GM23338 (cell line): ENCODE measurements at regions not wholly inside any gene's neighbourhood (a gene's known extent, or its start where the extent isn't known, plus 50 kb on each side); places are given as distances from the start of the nearest gene placed in this dataset.

ENCODE experiments used
- ATAC-seq: fragments of 200-7000 bp; cut with Tn5 transposase; 3 replicates; pipeline ENCODE4 v1.9.1; 2020
- DNase-seq: peaks from one replicate; pipeline ENCODE4 v3.0.0-alpha.2; 2015; ENCODE audit warnings: low spot score
- H2AFZ ChIP-seq: fragments of 200-600 bp; sonication (generic); 2 replicates; pipeline ENCODE4 v1.8.0; 2016; ENCODE audit warnings: antibody characterized with exemption, mild to moderate bottlenecking, moderate library complexity
- H3F3A ChIP-seq: fragments of 200-600 bp; sonication (generic); replicated peaks from 2 replicates; pipeline ENCODE4 v1.8.0; 2017; ENCODE audit warnings: antibody characterized with exemption, mixed run types, low read depth
- H3K27ac ChIP-seq: fragments of 200-600 bp; sonication (generic); 2 replicates; pipeline ENCODE4 v1.6.1; 2016; ENCODE audit warnings: low read depth
- H3K27me3 ChIP-seq: fragments of 200-600 bp; sonication (generic); 2 replicates; pipeline ENCODE4 v1.8.0; 2016; ENCODE audit warnings: mild to moderate bottlenecking, mixed run types, moderate library complexity; ENCODE audit not compliant: insufficient read depth
- H3K36me3 ChIP-seq: fragments of 200-600 bp; sonication (generic); 2 replicates; pipeline ENCODE4 v1.8.0; 2016; ENCODE audit warnings: mild to moderate bottlenecking; ENCODE audit not compliant: insufficient read depth
- H3K4me1 ChIP-seq: fragments of 200-600 bp; sonication (generic); 2 replicates; pipeline ENCODE4 v1.8.0; 2016; ENCODE audit warnings: mild to moderate bottlenecking, moderate library complexity; ENCODE audit not compliant: insufficient read depth
- H3K4me2 ChIP-seq: fragments of 200-600 bp; sonication (generic); 2 replicates; pipeline ENCODE4 v1.7.1; 2017; ENCODE audit warnings: mixed run types
- H3K4me3 ChIP-seq: fragments of 200-600 bp; sonication (generic); 2 replicates; pipeline ENCODE4 v1.6.1; 2016; ENCODE audit warnings: mixed run types
- H3K79me2 ChIP-seq: fragments of 200-600 bp; sonication (generic); replicated peaks from 2 replicates; pipeline ENCODE4 v1.8.0; 2017; ENCODE audit warnings: mild to moderate bottlenecking; ENCODE audit not compliant: insufficient read depth
- H3K9me2 ChIP-seq: fragments of 200-600 bp; sonication (generic); 2 replicates; pipeline ENCODE4 v1.8.0; 2017; ENCODE audit not compliant: insufficient read depth
- H4K20me1 ChIP-seq: fragments of 200-600 bp; sonication (generic); replicated peaks from 2 replicates; pipeline ENCODE4 v1.8.0; 2017; ENCODE audit warnings: mild to moderate bottlenecking; ENCODE audit not compliant: insufficient read depth
- H3K27ac Mint-ChIP-seq: 2 replicates; pipeline ENCODE4 v1.8.0; 2020; ENCODE audit warnings: inconsistent platforms, mild to moderate bottlenecking, moderate library complexity, mixed read lengths
- H3K27me3 Mint-ChIP-seq: 3 replicates; pipeline ENCODE4 v1.8.0; 2022; ENCODE audit warnings: low read depth, mild to moderate bottlenecking, moderate library complexity, mixed read lengths, inconsistent platforms; ENCODE audit not compliant: insufficient read depth, poor library complexity
- H3K36me3 Mint-ChIP-seq: 3 replicates; pipeline ENCODE4 v1.8.0; 2021; ENCODE audit warnings: low read depth, mild to moderate bottlenecking, inconsistent platforms, moderate library complexity, mixed read lengths
- H3K4me1 Mint-ChIP-seq: 3 replicates; pipeline ENCODE4 v1.8.0; 2020; ENCODE audit warnings: mild to moderate bottlenecking, inconsistent platforms, mixed read lengths
- H3K4me3 Mint-ChIP-seq: 3 replicates; pipeline ENCODE4 v1.8.0; 2021; ENCODE audit warnings: moderate library complexity, mild to moderate bottlenecking, inconsistent platforms, mixed read lengths
- H3K9me3 Mint-ChIP-seq: 3 replicates; pipeline ENCODE4 v1.8.0; 2020; ENCODE audit warnings: moderate library complexity, mild to moderate bottlenecking, inconsistent platforms, mixed read lengths
- CREB1 ChIP-seq: fragments of 250-450 bp; sonication (Bioruptor Pico); IDR thresholded peaks from 2 replicates; pipeline ENCODE4 v1.5.0; 2020; ENCODE audit warnings: low read depth, mild to moderate bottlenecking, moderate library complexity
- EZH2 ChIP-seq: fragments of 200-600 bp; sonication (generic); IDR thresholded peaks from one replicate; pipeline ENCODE4 v1.8.0; 2017; ENCODE audit warnings: antibody characterized with exemption, mild to moderate bottlenecking, low read depth; ENCODE audit not compliant: unreplicated experiment
- EZH2phosphoT487 ChIP-seq: fragments of 200-600 bp; sonication (generic); IDR thresholded peaks from one replicate; pipeline ENCODE4 v1.8.1; 2018; ENCODE audit warnings: antibody characterized with exemption; ENCODE audit not compliant: unreplicated experiment
- JUNB ChIP-seq: IDR thresholded peaks from one replicate; pipeline ENCODE4 v1.6.1; 2016; ENCODE audit warnings: antibody characterized with exemption; ENCODE audit not compliant: unreplicated experiment
- NANOG ChIP-seq: IDR thresholded peaks from 2 replicates; pipeline ENCODE4 v1.6.1; 2016; ENCODE audit warnings: antibody characterized with exemption, borderline replicate concordance
- POLR2AphosphoS5 ChIP-seq: IDR thresholded peaks from 2 replicates; pipeline ENCODE4 v1.6.1; 2016; ENCODE audit warnings: antibody characterized with exemption, low read depth
- STAT1 ChIP-seq: IDR thresholded peaks from one replicate; pipeline ENCODE4 v1.6.1; 2016; ENCODE audit warnings: antibody characterized with exemption; ENCODE audit not compliant: unreplicated experiment
- ZNF114 ChIP-seq: fragments of 250-450 bp; sonication (Bioruptor Pico); IDR thresholded peaks from 2 replicates; pipeline ENCODE4 v1.5.0; 2020; ENCODE audit warnings: mild to moderate bottlenecking, moderate library complexity
- ZNF331 ChIP-seq: fragments of 250-450 bp; sonication (Bioruptor Pico); IDR thresholded peaks from 2 replicates; pipeline ENCODE4 v1.5.0; 2020; ENCODE audit warnings: low read depth, mild to moderate bottlenecking, moderate library complexity
- TF ChIP-seq, protein P1 (sequence below), 2 experiments: fragments of 200-600 bp in 1 of 2; sonication (generic) in 1 of 2; conservative IDR thresholded peaks; 2 replicates each; pipeline versions ENCODE4 v1.5.1 to v1.6.1; 2016 to 2017; ENCODE audit warnings: antibody characterized with exemption in 2 of 2, low read depth in 2 of 2, mild to moderate bottlenecking in 2 of 2, moderate library complexity in 1 of 2
- TF ChIP-seq, protein P2 (sequence below): IDR thresholded peaks from one replicate; pipeline ENCODE4 v1.6.1; 2018; ENCODE audit warnings: antibody characterized with exemption; ENCODE audit not compliant: unreplicated experiment
- TF ChIP-seq, protein P3 (sequence below): fragments of 250-450 bp; sonication (Bioruptor Pico); IDR thresholded peaks from 2 replicates; pipeline ENCODE4 v1.5.0; 2020; ENCODE audit warnings: mild to moderate bottlenecking, moderate library complexity
- TF ChIP-seq, protein P4 (sequence below): IDR thresholded peaks from 2 replicates; pipeline ENCODE4 v1.6.1; 2016; ENCODE audit warnings: antibody characterized with exemption

DNA sequence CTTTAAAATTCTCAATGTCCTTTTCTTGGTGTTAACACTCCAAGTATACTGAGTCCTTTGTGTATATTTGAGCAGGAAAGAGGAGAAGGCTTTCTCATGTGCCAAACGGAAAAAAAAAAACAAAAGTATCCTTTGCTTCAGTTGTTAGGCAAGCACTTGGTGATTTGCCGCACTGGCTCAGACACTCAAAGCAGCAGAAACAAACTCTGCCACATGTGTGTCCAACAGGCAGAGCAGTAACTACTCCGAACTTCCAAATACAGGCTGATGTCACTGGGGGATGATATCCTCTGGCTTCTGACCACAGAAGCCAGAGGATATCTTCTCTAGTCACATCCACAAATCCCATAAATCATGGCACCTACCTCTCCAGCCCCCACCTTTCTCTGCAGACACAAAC is 108.0 kb upstream of the SALL3 start:
- Histone ChIP-seq H3K27ac (no peak overlapping the region), H3K4me1 (no peaks in the 10 kb centered on the region; the same call in 1 of the 2 replicates), H3F3A (no peaks in the 10 kb centered on the region), H3K79me2 (no peaks in the 10 kb centered on the region), H4K20me1 (no peaks in the 10 kb centered on the region), H3K4me2 (no peak overlapping the region), H2AFZ (0 out of 2 replicates have a peak overlapping the region, but pooled peaks have one; percentile 43), H3K4me3 (no peak overlapping the region), H3K27me3 (no peaks in the 10 kb centered on the region), H3K9me2 (no peaks in the 10 kb centered on the region), H3K36me3 (no peaks in the 10 kb centered on the region)
- Mint-ChIP-seq H3K4me1 (0 out of 3 replicates have a peak, but pooled peaks cover under 1% of the 10 kb centered on the region), H3K27ac (no peak overlapping the region), H3K4me3 (no peak overlapping the region), H3K9me3 (peaks cover 88% of the 10 kb centered on the region), H3K36me3 (peaks cover 6% of the 10 kb centered on the region; the same call in 1 of the 3 replicates), H3K27me3 (no peaks in the 10 kb centered on the region)
- DNase-seq, result no peak
- ATAC-seq, result no peak
- TF ChIP-seq EZH2 (no peak), POLR2AphosphoS5 (no peak), ZNF114 (no peak), ZNF331 (CRISPR knock-in tag) (no peak), STAT1 (no peak), JUNB (no peak), NANOG (no peak), EZH2phosphoT487 (no peak), CREB1 (CRISPR knock-in tag) (no peak)
- TF ChIP-seq, protein P1, sequence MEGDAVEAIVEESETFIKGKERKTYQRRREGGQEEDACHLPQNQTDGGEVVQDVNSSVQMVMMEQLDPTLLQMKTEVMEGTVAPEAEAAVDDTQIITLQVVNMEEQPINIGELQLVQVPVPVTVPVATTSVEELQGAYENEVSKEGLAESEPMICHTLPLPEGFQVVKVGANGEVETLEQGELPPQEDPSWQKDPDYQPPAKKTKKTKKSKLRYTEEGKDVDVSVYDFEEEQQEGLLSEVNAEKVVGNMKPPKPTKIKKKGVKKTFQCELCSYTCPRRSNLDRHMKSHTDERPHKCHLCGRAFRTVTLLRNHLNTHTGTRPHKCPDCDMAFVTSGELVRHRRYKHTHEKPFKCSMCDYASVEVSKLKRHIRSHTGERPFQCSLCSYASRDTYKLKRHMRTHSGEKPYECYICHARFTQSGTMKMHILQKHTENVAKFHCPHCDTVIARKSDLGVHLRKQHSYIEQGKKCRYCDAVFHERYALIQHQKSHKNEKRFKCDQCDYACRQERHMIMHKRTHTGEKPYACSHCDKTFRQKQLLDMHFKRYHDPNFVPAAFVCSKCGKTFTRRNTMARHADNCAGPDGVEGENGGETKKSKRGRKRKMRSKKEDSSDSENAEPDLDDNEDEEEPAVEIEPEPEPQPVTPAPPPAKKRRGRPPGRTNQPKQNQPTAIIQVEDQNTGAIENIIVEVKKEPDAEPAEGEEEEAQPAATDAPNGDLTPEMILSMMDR (conservative IDR thresholded peaks at IDR 0.05; ENCODE audit: low read depth in 2 of 2), result no peak
- TF ChIP-seq, protein P2, sequence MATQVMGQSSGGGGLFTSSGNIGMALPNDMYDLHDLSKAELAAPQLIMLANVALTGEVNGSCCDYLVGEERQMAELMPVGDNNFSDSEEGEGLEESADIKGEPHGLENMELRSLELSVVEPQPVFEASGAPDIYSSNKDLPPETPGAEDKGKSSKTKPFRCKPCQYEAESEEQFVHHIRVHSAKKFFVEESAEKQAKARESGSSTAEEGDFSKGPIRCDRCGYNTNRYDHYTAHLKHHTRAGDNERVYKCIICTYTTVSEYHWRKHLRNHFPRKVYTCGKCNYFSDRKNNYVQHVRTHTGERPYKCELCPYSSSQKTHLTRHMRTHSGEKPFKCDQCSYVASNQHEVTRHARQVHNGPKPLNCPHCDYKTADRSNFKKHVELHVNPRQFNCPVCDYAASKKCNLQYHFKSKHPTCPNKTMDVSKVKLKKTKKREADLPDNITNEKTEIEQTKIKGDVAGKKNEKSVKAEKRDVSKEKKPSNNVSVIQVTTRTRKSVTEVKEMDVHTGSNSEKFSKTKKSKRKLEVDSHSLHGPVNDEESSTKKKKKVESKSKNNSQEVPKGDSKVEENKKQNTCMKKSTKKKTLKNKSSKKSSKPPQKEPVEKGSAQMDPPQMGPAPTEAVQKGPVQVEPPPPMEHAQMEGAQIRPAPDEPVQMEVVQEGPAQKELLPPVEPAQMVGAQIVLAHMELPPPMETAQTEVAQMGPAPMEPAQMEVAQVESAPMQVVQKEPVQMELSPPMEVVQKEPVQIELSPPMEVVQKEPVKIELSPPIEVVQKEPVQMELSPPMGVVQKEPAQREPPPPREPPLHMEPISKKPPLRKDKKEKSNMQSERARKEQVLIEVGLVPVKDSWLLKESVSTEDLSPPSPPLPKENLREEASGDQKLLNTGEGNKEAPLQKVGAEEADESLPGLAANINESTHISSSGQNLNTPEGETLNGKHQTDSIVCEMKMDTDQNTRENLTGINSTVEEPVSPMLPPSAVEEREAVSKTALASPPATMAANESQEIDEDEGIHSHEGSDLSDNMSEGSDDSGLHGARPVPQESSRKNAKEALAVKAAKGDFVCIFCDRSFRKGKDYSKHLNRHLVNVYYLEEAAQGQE, result no peak
- TF ChIP-seq, protein P3, sequence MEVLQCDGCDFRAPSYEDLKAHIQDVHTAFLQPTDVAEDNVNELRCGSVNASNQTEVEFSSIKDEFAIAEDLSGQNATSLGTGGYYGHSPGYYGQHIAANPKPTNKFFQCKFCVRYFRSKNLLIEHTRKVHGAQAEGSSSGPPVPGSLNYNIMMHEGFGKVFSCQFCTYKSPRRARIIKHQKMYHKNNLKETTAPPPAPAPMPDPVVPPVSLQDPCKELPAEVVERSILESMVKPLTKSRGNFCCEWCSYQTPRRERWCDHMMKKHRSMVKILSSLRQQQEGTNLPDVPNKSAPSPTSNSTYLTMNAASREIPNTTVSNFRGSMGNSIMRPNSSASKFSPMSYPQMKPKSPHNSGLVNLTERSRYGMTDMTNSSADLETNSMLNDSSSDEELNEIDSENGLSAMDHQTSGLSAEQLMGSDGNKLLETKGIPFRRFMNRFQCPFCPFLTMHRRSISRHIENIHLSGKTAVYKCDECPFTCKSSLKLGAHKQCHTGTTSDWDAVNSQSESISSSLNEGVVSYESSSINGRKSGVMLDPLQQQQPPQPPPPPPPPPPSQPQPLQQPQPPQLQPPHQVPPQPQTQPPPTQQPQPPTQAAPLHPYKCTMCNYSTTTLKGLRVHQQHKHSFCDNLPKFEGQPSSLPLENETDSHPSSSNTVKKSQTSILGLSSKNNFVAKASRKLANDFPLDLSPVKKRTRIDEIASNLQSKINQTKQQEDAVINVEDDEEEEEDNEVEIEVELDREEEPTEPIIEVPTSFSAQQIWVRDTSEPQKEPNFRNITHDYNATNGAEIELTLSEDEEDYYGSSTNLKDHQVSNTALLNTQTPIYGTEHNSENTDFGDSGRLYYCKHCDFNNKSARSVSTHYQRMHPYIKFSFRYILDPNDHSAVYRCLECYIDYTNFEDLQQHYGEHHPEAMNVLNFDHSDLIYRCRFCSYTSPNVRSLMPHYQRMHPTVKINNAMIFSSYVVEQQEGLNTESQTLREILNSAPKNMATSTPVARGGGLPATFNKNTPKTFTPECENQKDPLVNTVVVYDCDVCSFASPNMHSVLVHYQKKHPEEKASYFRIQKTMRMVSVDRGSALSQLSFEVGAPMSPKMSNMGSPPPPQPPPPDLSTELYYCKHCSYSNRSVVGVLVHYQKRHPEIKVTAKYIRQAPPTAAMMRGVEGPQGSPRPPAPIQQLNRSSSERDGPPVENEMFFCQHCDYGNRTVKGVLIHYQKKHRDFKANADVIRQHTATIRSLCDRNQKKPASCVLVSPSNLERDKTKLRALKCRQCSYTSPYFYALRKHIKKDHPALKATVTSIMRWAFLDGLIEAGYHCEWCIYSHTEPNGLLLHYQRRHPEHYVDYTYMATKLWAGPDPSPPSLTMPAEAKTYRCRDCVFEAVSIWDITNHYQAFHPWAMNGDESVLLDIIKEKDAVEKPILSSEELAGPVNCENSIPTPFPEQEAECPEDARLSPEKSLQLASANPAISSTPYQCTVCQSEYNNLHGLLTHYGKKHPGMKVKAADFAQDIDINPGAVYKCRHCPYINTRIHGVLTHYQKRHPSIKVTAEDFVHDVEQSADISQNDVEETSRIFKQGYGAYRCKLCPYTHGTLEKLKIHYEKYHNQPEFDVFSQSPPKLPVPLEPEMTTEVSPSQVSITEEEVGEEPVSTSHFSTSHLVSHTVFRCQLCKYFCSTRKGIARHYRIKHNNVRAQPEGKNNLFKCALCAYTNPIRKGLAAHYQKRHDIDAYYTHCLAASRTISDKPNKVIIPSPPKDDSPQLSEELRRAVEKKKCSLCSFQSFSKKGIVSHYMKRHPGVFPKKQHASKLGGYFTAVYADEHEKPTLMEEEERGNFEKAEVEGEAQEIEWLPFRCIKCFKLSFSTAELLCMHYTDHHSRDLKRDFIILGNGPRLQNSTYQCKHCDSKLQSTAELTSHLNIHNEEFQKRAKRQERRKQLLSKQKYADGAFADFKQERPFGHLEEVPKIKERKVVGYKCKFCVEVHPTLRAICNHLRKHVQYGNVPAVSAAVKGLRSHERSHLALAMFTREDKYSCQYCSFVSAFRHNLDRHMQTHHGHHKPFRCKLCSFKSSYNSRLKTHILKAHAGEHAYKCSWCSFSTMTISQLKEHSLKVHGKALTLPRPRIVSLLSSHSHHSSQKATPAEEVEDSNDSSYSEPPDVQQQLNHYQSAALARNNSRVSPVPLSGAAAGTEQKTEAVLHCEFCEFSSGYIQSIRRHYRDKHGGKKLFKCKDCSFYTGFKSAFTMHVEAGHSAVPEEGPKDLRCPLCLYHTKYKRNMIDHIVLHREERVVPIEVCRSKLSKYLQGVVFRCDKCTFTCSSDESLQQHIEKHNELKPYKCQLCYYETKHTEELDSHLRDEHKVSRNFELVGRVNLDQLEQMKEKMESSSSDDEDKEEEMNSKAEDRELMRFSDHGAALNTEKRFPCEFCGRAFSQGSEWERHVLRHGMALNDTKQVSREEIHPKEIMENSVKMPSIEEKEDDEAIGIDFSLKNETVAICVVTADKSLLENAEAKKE (CRISPR knock-in tag), result no peak
- TF ChIP-seq, protein P4, sequence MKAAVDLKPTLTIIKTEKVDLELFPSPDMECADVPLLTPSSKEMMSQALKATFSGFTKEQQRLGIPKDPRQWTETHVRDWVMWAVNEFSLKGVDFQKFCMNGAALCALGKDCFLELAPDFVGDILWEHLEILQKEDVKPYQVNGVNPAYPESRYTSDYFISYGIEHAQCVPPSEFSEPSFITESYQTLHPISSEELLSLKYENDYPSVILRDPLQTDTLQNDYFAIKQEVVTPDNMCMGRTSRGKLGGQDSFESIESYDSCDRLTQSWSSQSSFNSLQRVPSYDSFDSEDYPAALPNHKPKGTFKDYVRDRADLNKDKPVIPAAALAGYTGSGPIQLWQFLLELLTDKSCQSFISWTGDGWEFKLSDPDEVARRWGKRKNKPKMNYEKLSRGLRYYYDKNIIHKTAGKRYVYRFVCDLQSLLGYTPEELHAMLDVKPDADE, result no peak
